HG02870 (cell line): ENCODE measurements at regions not wholly inside any gene's neighbourhood (a gene's known extent, or its start where the extent isn't known, plus 50 kb on each side); places are given as distances from the start of the nearest gene placed in this dataset.
"Not testable (repeated sequence)": the region's sequence is repeated elsewhere in the genome, so short reads cannot be mapped to it uniquely, and the experiment has no call there.

Source experiments
- ATAC-seq: cut with Tn5 transposase; IDR thresholded peaks from one replicate; pipeline ENCODE4 v1.9.1; 2021; ENCODE audit warnings: mild to moderate bottlenecking, moderate library complexity; ENCODE audit not compliant: unreplicated experiment

- no peak for ATAC-seq
Observed at GRCh38 chr12:13924286-13924685, 57.1 kb downstream of the GRIN2B start.

GRCh38 chr12:13918897-13919296 lies 62.5 kb downstream of the GRIN2B start:
- ATAC-seq = no peak

GRCh38 chr12:13915096-13915495 lies 66.3 kb downstream of the GRIN2B start:
- no peak for ATAC-seq

GRCh38 chr12:13913371-13913770 lies 68.0 kb downstream of the GRIN2B start:
- no peak for ATAC-seq

- no peak for ATAC-seq
Observed at GRCh38 chr12:13911756-13912554, 69.4 kb downstream of the GRIN2B start.

- no peak for ATAC-seq
Observed at GRCh38 chr12:13905794-13906193, 75.6 kb downstream of the GRIN2B start.

- ATAC-seq = no peak
Observed at GRCh38 chr12:13900718-13901117, 80.7 kb downstream of the GRIN2B start.

- ATAC-seq = not testable (repeated sequence)
Observed at GRCh38 chr12:13898387-13898786, 83.0 kb downstream of the GRIN2B start.

GRCh38 chr12:13897811-13898210 lies 83.6 kb downstream of the GRIN2B start:
- ATAC-seq = no peak

GRCh38 chr12:13896063-13896626 lies 85.3 kb downstream of the GRIN2B start:
- ATAC-seq = no peak

- ATAC-seq = no peak
Observed at GRCh38 chr12:13891902-13892301, 89.5 kb downstream of the GRIN2B start.

GRCh38 chr12:13890943-13891342 lies 90.5 kb downstream of the GRIN2B start:
- ATAC-seq = no peak

GRCh38 chr12:13887779-13888388 lies 93.5 kb downstream of the GRIN2B start:
- ATAC-seq = no peak

GRCh38 chr12:13882176-13882575 lies 99.2 kb downstream of the GRIN2B start:
- no peak for ATAC-seq

- no peak for ATAC-seq
Observed at GRCh38 chr12:13880613-13881012, 100.8 kb downstream of the GRIN2B start.

GRCh38 chr12:13875744-13876143 lies 105.7 kb downstream of the GRIN2B start:
- no peak for ATAC-seq

GRCh38 chr12:13870255-13870654 lies 111.1 kb downstream of the GRIN2B start:
- no peak for ATAC-seq

GRCh38 chr12:13864081-13864673 lies 117.2 kb downstream of the GRIN2B start:
- ATAC-seq = peak; percentile 85

GRCh38 chr12:13857750-13858149 lies 123.7 kb downstream of the GRIN2B start:
- ATAC-seq = no peak

- no peak for ATAC-seq
Observed at GRCh38 chr12:13853471-13853870, 127.9 kb downstream of the GRIN2B start.

GRCh38 chr12:13851828-13852227 lies 129.6 kb downstream of the GRIN2B start:
- ATAC-seq = no peak

- no peak for ATAC-seq
Observed at GRCh38 chr12:13849456-13849855, 131.9 kb downstream of the GRIN2B start.
